ENCODE measurements at regions not wholly inside any gene's neighbourhood (a gene's known extent, or its start where the extent isn't known, plus 50 kb on each side); places are given as distances from the start of the nearest gene placed in this dataset.
A peak's percentile ranks its signal among the peaks of the same experiment; 100 is the strongest.

GRCh38 chr3:170689893-170690660, 104.2 kb upstream of the SLC7A14 start (continued):
- TF ChIP-seq ELF1 (tag; IDR thresholded peaks at IDR 0.05) (peak; percentile 68), ZNF124 (CRISPR knock-in tag; IDR thresholded peaks at IDR 0.05) (no peak), THRB (CRISPR knock-in tag; conservative IDR thresholded peaks at IDR 0.05) (no peak), SIRT6 (IDR thresholded peaks at IDR 0.05; ENCODE audit: low read depth, low read length) (no peak), TCF7 (IDR thresholded peaks at IDR 0.05; ENCODE audit: borderline replicate concordance) (no peak), TFAP4 (CRISPR knock-in tag; IDR thresholded peaks at IDR 0.05; ENCODE audit: borderline replicate concordance) (peak; percentile 60; the same call in 1 of the 2 replicates), ZNF277 (CRISPR knock-in tag; IDR thresholded peaks at IDR 0.05; ENCODE audit: borderline replicate concordance) (no peak), NR4A1 (CRISPR knock-in tag; IDR thresholded peaks at IDR 0.05) (no peak), NR4A1 (tag; IDR thresholded peaks at IDR 0.05) (no peak), ZMIZ1 (IDR thresholded peaks at IDR 0.05; ENCODE audit: low read depth in 2 of 2, low read length in 2 of 2) (0 out of 4 replicates have a peak, but pooled peaks of 1 of the 2 experiments have one; percentile 19), BRF2 (IDR thresholded peaks at IDR 0.05; ENCODE audit: borderline replicate concordance, insufficient read depth, insufficient read length) (no peak), ELF2 (CRISPR knock-in tag; IDR thresholded peaks at IDR 0.05) (no peak), ARNT (IDR thresholded peaks at IDR 0.05) (no peak), FOXM1 (IDR thresholded peaks at IDR 0.05; ENCODE audit: low read depth) (no peak), FOXM1 (CRISPR knock-in tag; IDR thresholded peaks at IDR 0.05; ENCODE audit: low read depth) (no peak), ZKSCAN3 (CRISPR knock-in tag; IDR thresholded peaks at IDR 0.05) (no peak)
- TF ChIP-seq, protein P1, sequence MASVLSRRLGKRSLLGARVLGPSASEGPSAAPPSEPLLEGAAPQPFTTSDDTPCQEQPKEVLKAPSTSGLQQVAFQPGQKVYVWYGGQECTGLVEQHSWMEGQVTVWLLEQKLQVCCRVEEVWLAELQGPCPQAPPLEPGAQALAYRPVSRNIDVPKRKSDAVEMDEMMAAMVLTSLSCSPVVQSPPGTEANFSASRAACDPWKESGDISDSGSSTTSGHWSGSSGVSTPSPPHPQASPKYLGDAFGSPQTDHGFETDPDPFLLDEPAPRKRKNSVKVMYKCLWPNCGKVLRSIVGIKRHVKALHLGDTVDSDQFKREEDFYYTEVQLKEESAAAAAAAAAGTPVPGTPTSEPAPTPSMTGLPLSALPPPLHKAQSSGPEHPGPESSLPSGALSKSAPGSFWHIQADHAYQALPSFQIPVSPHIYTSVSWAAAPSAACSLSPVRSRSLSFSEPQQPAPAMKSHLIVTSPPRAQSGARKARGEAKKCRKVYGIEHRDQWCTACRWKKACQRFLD (CRISPR knock-in tag; IDR thresholded peaks at IDR 0.05), result peak; percentile 42; the same call in 1 of the 2 replicates

All from K562 (cell line).